Natural killer cell treated with Interleukin-12 subunit alpha and Interleukin-12 subunit beta and Interleukin-15 and Interleukin-18, amount 100 ng/mL, for 72 hours (primary cell): ENCODE measurements at regions not wholly inside any gene's neighbourhood (a gene's known extent, or its start where the extent isn't known, plus 50 kb on each side); places are given as distances from the start of the nearest gene placed in this dataset.

ENCODE experiments used
- ATAC-seq, 2 donors: fragments of 150-1000 bp; cut with Tn5 transposase in 1 of 2; sonication (Bioruptor Pico), chemical (Tn5 transposase) in 1 of 2; 2 replicates each; pipeline ENCODE4 v1.10.0; 2021
- DNase-seq: peaks from one replicate; pipeline ENCODE4 v3.0.0; 2022; ENCODE audit warnings: low spot score
- H3K27ac Mint-ChIP-seq, 2 donors: 1 replicate in 1 of 2; 2 replicates in 1 of 2; pipeline ENCODE4 v1.8.0; 2022; ENCODE audit warnings: mixed read lengths in 2 of 2, mild to moderate bottlenecking in 1 of 2, moderate library complexity in 1 of 2
- H3K27me3 Mint-ChIP-seq, 2 donors: 1 replicate in 1 of 2; 2 replicates in 1 of 2; pipeline ENCODE4 v1.8.0; 2022; ENCODE audit warnings: mixed read lengths in 2 of 2
- H3K36me3 Mint-ChIP-seq: one replicate; pipeline ENCODE4 v1.8.0; 2022; ENCODE audit warnings: mixed read lengths
- H3K4me1 Mint-ChIP-seq, 2 donors: 1 replicate in 1 of 2; 2 replicates in 1 of 2; pipeline ENCODE4 v1.8.0; 2022; ENCODE audit warnings: low read depth in 2 of 2, mixed read lengths in 2 of 2, mild to moderate bottlenecking in 1 of 2
- H3K4me3 Mint-ChIP-seq: one replicate; pipeline ENCODE4 v1.8.0; 2022; ENCODE audit warnings: mixed read lengths
- H3K9me3 Mint-ChIP-seq: 2 replicates; pipeline ENCODE4 v1.8.0; 2022; ENCODE audit warnings: mixed read lengths

DNA sequence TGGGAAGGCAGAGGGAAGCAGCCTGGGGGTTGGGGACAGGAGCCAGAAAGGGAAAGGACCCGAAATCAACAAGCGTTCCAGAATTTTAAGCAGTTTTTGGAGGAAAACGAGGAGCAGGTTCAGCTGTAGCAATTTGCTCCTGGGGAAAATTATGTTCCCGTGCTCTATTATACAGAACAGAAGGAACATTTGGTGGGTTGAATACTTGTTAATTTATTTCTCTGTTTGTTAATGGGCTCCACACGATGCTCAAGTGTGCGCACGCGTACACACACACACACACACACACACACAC, 149.2 kb upstream of the LINGO1 start:
- H3K27ac Mint-ChIP-seq, result no peak overlapping the region
- H3K9me3 Mint-ChIP-seq, result no peaks in the 10 kb centered on the region
- no peak overlapping the region for H3K4me3 Mint-ChIP-seq
- DNase-seq, result no peak
- no peak for ATAC-seq
- peaks cover 7 to 10% of the 10 kb centered on the region in 2 donors for H3K27me3 Mint-ChIP-seq
- H3K36me3 Mint-ChIP-seq, result no peaks in the 10 kb centered on the region
- H3K4me1 Mint-ChIP-seq, result no peaks in the 10 kb centered on the region

DNA sequence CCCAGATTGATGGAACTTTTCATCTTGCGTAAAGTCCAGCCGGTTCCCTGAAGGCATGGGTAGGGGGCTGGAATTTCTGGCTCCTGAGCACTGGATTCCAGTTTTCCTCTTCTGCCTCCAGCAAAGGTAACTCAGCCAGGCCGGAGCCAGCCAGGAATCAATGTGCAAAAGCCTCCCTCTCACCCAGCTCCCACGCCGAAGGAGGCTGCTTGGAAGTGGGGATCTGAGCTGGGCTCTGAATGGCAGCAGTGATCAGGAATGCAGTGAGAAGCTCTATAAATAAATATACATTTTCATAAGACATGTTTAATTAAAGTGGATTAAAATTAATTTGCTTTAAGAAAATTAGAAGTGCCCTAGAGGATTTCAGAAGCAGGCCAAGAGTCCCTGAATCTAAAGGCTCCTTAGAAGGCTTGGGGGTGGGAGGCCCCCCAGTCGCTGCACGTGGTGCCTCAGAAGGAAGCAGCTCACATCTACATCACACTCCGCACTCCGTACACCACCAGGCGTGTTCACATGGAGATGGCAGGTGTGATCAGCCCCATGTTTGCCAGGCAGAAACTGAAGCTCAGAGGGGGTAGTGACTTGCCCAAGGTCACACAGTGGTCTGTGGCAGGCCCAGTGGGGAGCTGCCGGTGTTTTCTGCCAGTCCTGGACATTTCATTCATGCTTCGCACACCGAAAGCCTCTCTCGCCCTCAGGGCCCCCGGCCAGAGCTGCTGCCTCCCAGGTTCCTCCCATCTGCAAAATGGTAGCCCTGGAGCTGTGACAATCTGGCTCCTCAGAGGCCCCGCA, 148.6 kb upstream of the LINGO1 start:
- Mint-ChIP-seq H3K27me3 (peaks cover 7 to 10% of the 10 kb centered on the region in 2 donors), H3K4me1 (no peaks in the 10 kb centered on the region), H3K27ac (no peak overlapping the region), H3K9me3 (no peaks in the 10 kb centered on the region), H3K36me3 (no peaks in the 10 kb centered on the region), H3K4me3 (no peak overlapping the region)
- no peak for DNase-seq
- no peak for ATAC-seq

DNA sequence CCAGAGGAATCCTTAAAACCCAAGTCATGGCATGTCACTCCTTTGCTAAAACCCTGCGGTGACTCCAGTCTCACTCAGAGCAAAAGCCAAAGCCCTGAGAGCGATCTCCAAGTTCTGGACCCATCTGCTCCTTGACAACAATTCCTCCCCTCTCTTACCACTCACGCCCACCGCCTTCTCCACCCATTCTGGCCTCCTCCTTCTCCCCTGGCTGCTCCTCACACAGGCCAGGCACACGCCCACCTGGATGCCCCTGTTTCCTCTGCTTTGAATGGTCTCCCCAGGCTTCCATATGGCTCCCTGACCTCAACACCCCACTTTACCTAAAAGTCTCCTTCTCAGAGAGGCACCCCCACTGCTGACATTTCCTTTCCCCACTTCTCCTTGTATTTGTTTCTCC, 146.1 kb upstream of the LINGO1 start:
- no peak overlapping the region for H3K4me3 Mint-ChIP-seq
- ATAC-seq (no peak), DNase-seq (no peak)
- no peaks in the 10 kb centered on the region for H3K36me3 Mint-ChIP-seq
- no peak overlapping the region for H3K27ac Mint-ChIP-seq
- no peaks in the 10 kb centered on the region for H3K9me3 Mint-ChIP-seq
- no peaks in the 10 kb centered on the region for H3K4me1 Mint-ChIP-seq
- peaks cover 7% of the 10 kb centered on the region in 2 donors for H3K27me3 Mint-ChIP-seq

DNA sequence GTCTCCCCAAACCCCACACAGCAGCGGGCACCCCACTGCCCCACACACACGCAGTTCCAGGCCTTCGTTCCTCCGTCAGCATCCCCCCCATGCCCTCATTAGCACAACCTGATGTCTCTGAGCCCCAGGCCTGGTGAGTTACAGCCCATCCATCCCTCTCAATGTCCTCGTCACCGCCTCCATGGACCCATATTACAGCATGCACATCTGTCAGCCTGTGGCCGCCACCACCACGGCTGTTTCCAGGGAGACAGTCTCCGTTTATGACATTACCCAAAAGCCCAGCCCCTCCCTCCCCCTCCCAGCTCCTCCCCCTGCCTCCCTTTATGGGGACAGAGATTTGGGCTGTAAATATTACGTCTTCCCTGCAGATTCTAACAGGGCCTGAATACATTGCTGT, 143.1 kb upstream of the LINGO1 start:
- no peak for ATAC-seq
- no peaks in the 10 kb centered on the region for H3K36me3 Mint-ChIP-seq
- no peaks in the 10 kb centered on the region for H3K4me1 Mint-ChIP-seq
- peaks cover 7% of the 10 kb centered on the region in 2 donors for H3K27me3 Mint-ChIP-seq
- no peak overlapping the region for H3K4me3 Mint-ChIP-seq
- DNase-seq, result no peak
- no peaks in the 10 kb centered on the region for H3K9me3 Mint-ChIP-seq
- H3K27ac Mint-ChIP-seq, result no peak overlapping the region

DNA sequence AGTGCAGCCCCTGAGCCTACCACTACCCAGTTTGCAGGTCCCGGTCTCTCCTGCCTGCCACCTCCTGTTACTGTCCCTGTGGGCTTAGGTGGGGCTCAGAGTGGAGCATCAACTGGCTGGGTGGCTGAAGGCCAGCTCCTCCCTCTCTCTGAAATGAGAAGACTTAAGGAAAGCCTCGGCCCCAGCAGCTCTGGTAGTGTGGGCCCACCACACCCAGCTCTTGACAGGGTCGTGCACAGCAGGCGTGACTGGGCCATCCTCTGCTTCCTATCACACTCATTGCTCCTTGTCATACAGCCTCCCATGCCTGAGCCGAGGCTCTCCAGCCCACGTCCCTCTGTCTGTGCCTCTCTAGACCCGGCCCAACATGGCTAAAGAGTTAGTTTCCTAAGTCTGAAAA, 142.7 kb upstream of the LINGO1 start:
- ATAC-seq, result peak in 1 of 2 donors; percentile 4
- Mint-ChIP-seq H3K27ac (no peak overlapping the region), H3K4me3 (no peak overlapping the region), H3K9me3 (no peaks in the 10 kb centered on the region), H3K4me1 (no peaks in the 10 kb centered on the region), H3K27me3 (peaks cover 7% of the 10 kb centered on the region in 2 donors), H3K36me3 (no peaks in the 10 kb centered on the region)
- DNase-seq, result no peak

DNA sequence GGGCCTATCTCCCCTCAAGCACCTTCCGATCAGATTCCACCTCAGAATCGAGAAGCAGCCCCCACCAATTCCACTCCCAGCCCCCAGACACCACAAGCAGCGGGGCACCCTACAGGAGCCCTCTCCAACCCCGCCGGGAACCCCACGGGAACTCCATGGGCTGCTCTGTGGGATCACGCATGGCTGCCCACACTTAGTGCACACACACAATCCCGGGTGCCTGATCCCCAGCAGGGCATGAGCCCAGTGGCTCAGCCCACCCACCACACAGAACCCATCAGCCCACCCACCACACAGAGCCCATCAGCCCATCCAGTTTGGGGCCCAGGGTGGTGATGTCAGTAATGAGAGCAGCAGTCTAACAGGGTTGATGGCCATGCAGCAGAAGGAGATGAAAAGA, 141.6 kb upstream of the LINGO1 start:
- no peak for DNase-seq
- Mint-ChIP-seq H3K27me3 (peaks cover 7% of the 10 kb centered on the region in 2 donors), H3K4me1 (no peaks in the 10 kb centered on the region), H3K9me3 (no peaks in the 10 kb centered on the region), H3K27ac (no peak overlapping the region), H3K4me3 (no peak overlapping the region), H3K36me3 (no peaks in the 10 kb centered on the region)
- ATAC-seq, result peak in 1 of 2 donors; percentile 17

DNA sequence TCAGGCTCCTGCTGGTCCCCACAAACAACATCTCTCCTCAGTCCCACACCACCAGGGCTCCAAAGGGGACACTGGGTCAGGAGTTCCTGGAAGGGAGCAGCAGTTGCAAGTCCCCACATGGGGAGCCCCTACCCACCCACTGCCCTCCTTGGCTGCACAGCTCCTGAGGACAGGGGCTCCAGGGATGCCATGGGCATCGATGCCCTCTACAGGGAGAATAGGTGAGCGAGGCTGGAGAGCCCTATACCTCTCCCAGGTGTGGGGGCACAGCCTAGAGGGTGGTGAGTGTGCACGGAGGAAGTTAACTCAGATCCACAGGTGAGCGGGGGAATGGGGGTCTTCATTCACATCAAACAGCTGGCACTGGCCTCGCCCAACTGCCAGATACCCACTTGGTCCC, 141.2 kb upstream of the LINGO1 start:
- no peaks in the 10 kb centered on the region for H3K4me1 Mint-ChIP-seq
- DNase-seq, result no peak

DNA sequence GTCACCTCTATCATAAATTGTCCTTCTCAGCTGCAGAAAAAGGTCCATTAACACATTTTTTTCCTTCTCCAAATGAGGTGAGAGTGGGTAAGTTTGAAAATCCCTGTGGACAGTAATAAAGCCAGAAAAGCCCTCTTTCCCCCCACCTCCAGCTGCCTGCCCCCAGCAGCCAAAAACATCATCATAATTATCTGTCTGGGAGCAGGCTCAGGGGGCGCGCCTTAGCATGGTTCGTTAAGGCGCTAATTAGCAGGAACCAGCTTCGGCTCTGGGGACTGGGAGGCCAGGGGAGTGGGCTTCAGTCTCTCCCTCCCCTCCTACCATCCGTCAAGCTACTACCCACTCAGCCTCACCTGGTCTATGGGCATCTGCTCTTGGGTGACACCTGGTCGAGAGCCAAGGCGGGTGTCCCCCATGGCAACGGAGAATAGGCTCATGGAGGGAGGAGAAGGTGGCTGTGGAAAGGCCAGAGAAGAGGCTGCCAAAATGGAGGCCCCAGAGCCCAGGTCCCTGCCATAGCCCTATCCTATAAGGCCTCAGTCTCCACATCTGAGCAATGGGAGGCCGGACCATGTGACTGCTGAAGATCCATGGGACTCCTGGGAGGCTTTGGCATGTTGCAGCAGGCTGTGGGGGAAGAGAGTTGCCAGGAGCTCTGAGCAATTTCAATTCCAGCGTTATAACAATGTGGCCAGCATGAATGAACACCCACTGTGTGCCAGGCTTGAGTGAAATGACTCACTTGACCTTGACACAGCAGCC, 140.1 kb upstream of the LINGO1 start:
- no peaks in the 10 kb centered on the region for H3K36me3 Mint-ChIP-seq
- H3K27ac Mint-ChIP-seq, result no peak overlapping the region
- DNase-seq (no peak), ATAC-seq (no peak)
- H3K9me3 Mint-ChIP-seq, result no peaks in the 10 kb centered on the region
- no peak overlapping the region for H3K4me3 Mint-ChIP-seq
- no peaks in the 10 kb centered on the region for H3K4me1 Mint-ChIP-seq
- peaks cover 2 to 8% of the 10 kb centered on the region in 2 donors for H3K27me3 Mint-ChIP-seq

More for the DNA sequence above, 141.2 kb upstream of the LINGO1 start:
- no peak overlapping the region for H3K27ac Mint-ChIP-seq
- no peaks in the 10 kb centered on the region for H3K9me3 Mint-ChIP-seq
- peaks cover 4% of the 10 kb centered on the region in 2 donors for H3K27me3 Mint-ChIP-seq
- H3K36me3 Mint-ChIP-seq, result no peaks in the 10 kb centered on the region
- ATAC-seq, result no peak
- H3K4me3 Mint-ChIP-seq, result no peak overlapping the region

DNA sequence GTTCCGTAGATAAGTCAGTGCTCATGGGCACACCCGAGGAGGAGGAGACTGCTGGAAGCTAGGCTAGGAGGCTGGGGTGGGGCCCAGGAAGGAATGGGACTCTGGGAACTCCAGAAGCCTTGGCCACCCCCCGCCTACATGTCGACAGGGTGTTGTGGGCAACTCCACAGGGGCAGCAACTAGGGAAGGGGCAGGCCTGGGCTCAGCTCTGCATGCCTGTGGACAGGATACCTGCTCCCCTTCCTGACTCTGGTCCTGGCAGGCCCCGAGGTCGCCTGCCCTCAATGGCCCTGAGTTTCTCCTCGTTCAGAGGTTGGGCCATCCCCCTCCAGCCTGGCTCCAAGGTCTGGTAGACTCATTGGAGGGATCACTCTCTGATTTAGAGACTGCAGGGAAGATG, 138.9 kb upstream of the LINGO1 start:
- no peak overlapping the region for H3K4me3 Mint-ChIP-seq
- no peaks in the 10 kb centered on the region for H3K9me3 Mint-ChIP-seq
- H3K27ac Mint-ChIP-seq, result no peak overlapping the region
- H3K27me3 Mint-ChIP-seq, result peaks cover 13 to 20% of the 10 kb centered on the region in 2 donors
- H3K4me1 Mint-ChIP-seq, result no peaks in the 10 kb centered on the region
- no peak for DNase-seq
- no peak for ATAC-seq
- H3K36me3 Mint-ChIP-seq, result no peaks in the 10 kb centered on the region

DNA sequence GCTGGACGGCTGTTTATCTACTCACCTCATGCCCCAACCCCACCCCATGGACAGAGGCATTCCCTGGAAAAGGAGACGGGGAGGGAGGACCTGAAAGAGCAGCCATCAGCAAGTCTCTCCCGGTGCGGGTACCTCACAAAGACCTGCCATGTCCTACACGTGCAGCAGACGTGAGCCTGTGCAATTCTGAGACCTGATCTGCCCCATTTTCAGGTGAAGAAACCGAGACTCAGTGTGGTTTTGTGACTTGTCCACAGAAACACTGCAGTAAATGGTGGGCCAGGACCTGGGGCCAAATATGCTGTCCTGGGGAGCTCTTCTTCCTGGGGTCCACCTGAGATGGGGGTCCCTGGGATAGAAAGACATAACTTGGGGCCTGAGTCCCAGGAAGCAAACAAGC, 137.0 kb upstream of the LINGO1 start:
- Mint-ChIP-seq H3K27me3 (peaks cover 22 to 34% of the 10 kb centered on the region in 2 donors), H3K4me3 (no peak overlapping the region), H3K36me3 (no peaks in the 10 kb centered on the region), H3K9me3 (no peaks in the 10 kb centered on the region), H3K4me1 (no peaks in the 10 kb centered on the region), H3K27ac (no peak overlapping the region)
- no peak for DNase-seq
- ATAC-seq, result no peak

DNA sequence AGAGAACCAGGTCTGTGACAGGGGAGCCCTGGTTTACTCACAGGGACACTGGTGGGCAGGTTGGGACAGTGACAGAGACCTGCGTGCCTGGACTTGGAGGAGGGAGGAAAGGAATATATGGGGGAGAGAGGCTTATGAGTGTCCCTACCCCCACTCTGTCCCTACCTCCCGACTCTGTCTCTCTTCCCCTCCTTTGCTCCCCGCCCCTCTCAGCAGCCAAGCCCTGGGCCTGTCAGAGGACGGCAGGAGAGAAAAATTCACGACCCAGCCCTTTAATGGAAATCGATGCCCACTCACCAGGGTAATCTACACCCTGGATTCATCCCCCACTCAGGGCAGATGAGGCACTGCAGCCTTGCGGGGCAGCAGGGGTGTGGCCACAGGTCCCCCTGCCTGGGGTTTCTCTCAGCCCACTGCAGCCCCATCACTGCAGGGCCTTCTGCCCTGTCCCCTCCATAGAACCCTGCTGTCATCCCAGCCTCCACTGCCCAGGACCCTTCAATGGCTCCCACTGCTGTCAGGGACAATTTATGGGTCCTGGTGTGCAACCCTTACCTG, 135.9 kb upstream of the LINGO1 start:
- no peak overlapping the region for H3K4me3 Mint-ChIP-seq
- H3K4me1 Mint-ChIP-seq, result no peaks in the 10 kb centered on the region
- DNase-seq, result no peak
- ATAC-seq, result no peak
- no peaks in the 10 kb centered on the region for H3K9me3 Mint-ChIP-seq
- H3K27me3 Mint-ChIP-seq, result peaks cover 28 to 42% of the 10 kb centered on the region in 2 donors
- H3K27ac Mint-ChIP-seq, result no peak overlapping the region
- no peaks in the 10 kb centered on the region for H3K36me3 Mint-ChIP-seq

DNA sequence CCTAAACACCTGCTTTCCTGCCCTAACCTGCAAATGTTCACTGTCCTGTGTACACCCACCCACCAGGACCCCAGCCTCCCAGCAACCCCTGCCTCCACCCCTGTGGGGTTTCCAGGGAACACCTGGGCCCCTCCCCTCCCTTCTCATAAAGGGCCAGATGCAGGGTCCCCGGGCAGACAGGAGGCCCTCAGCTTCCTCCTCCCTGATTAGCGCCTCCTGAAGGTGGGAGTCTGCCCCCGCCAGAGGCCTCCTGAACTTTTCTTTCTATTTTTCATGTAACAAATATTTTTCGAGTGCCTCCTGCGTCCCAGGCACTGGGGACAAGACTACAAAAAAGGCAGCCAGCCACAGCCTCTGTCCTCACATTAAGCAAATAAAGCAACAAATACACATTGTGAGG, 135.4 kb upstream of the LINGO1 start:
- no peak overlapping the region for H3K4me3 Mint-ChIP-seq
- H3K27me3 Mint-ChIP-seq, result peaks cover 28 to 42% of the 10 kb centered on the region in 2 donors
- peak in 1 of 2 donors; percentile 40 for ATAC-seq
- H3K27ac Mint-ChIP-seq, result no peak overlapping the region
- no peaks in the 10 kb centered on the region for H3K4me1 Mint-ChIP-seq
- no peak for DNase-seq
- H3K9me3 Mint-ChIP-seq, result no peaks in the 10 kb centered on the region
- H3K36me3 Mint-ChIP-seq, result no peaks in the 10 kb centered on the region

DNA sequence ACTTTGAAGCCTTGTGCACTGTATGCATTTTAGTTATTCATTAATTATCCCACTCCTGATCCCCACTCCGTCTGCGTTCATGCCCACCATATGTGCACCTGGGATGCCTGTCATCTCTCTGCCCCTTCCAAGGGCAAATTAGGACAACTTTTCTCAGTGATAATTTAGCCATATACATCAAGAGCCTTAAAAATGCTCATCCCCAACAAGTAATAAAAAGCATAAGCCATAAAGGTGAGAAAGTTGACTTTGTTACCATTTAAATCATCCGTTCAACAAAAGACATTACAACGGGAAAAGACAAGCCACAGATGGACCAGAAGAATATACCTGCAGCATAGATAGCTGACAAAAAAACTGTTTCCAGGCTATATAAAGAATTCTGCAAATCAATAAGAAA, 131.4 kb upstream of the LINGO1 start:
- Mint-ChIP-seq H3K36me3 (no peaks in the 10 kb centered on the region), H3K4me3 (no peak overlapping the region), H3K4me1 (no peaks in the 10 kb centered on the region), H3K27me3 (peaks cover 28 to 42% of the 10 kb centered on the region in 2 donors), H3K9me3 (no peaks in the 10 kb centered on the region), H3K27ac (no peak overlapping the region)
- no peak for ATAC-seq
- DNase-seq, result no peak

DNA sequence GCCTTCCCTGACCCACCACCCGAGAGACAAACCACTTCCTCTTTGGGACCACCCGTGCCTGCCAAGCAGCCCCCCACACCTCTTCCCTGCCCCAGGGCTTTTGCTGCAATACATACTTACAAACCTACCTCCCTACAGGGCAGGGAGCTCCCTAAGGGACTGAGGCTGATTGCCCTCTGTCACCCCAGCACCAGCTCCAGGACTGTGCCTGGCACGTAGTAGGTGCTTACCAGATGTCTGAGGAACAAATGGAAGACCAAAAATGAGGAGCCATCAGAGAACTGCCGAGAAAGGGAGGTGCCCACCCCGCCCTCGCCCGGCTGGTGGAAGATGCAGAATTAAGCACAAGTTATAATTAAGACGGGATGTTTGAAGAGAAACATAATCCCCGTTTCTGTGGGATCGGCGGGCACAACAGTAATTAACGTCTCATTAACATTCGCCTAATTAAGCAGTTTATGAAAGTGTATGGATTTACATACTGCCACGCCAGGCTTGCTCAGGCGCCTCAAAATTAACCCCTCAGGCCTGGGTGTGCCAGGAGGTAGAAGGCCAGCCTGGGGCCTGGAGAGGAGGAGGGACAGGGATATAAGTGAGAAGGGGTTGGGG, 130.1 kb upstream of the LINGO1 start:
- Mint-ChIP-seq H3K27me3 (peaks cover 26 to 34% of the 10 kb centered on the region in 2 donors), H3K9me3 (no peaks in the 10 kb centered on the region), H3K4me3 (no peak overlapping the region), H3K27ac (no peak overlapping the region), H3K36me3 (no peaks in the 10 kb centered on the region), H3K4me1 (no peaks in the 10 kb centered on the region)
- ATAC-seq, result no peak
- DNase-seq, result no peak
